Testis (tissue), 2 donors: ENCODE measurements at regions not wholly inside any gene's neighbourhood (a gene's known extent, or its start where the extent isn't known, plus 50 kb on each side); places are given as distances from the start of the nearest gene placed in this dataset.

Experiments
- DNase-seq: peaks from one replicate; pipeline ENCODE4 v3.0.0-alpha.2; 2019
- H3K27ac ChIP-seq, 2 donors: fragments of 200-600 bp; sonication (generic); one replicate each; pipeline ENCODE4 v1.5.1; 2019
- H3K27me3 ChIP-seq: fragments of 200-600 bp; sonication (generic); one replicate; pipeline ENCODE4 v1.5.1; 2019
- H3K36me3 ChIP-seq: fragments of 200-600 bp; sonication (generic); one replicate; pipeline ENCODE4 v1.5.1; 2017; ENCODE audit warnings: low read depth; ENCODE audit errors: missing control alignments
- H3K4me1 ChIP-seq: fragments of 200-600 bp; sonication (generic); one replicate; pipeline ENCODE4 v1.5.1; 2019
- H3K4me3 ChIP-seq, 2 donors: fragments of 200-600 bp; sonication (generic); one replicate each; pipeline ENCODE4 v1.5.1; 2017 to 2019
- H3K9me3 ChIP-seq: fragments of 200-600 bp; sonication (generic); one replicate; pipeline ENCODE4 v1.5.1; 2017
- POLR2A ChIP-seq: fragments of 450-650 bp; IDR thresholded peaks from one replicate; pipeline ENCODE4 v1.6.1; 2017; ENCODE audit warnings: antibody characterized with exemption, mild to moderate bottlenecking, moderate library complexity
- WGBS, 2 donors: methylation state at CpG; one replicate each; pipeline ENCODE4 v1.1.5; 2018; 5-methylcytosine and 5-hydroxymethylcytosine counted together
- intact Hi-C: fragments of 100-400 bp; cut with DNase I; formaldehyde crosslinking; loops from one replicate; pipeline ENCODE4 v1.15.1; 2023; ENCODE audit warnings: low total_unique reads
- TF ChIP-seq, protein P1 (sequence below), 3 experiments: fragments of 450-650 bp in 2 of 3; fragments of 200-600 bp in 1 of 3; sonication (generic) in 1 of 3; IDR thresholded peaks; one replicate each; pipeline ENCODE4 v1.5.1; 2016 to 2019; ENCODE audit warnings: antibody characterized with exemption in 3 of 3, mild to moderate bottlenecking in 2 of 3, moderate library complexity in 1 of 3

DNA sequence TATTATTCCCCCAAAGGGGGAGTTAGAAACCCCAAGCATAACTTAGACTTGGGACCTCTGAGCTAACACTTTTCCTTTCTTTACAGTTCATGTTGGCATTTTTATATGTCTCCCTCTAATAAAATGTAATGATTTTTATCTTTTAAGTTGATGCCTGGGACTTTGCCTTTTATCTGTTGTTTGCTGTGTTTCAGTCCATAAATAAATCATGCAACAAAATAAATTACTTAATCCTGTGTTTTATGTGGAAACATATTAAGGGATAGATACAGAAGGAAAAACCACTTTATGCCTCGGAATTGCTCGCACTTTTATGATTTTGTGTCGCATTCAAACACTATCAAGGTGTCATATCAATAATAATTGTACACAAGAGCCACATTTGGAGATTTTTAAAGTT, 93.7 kb upstream of the TBC1D5 start:
- H3K4me1 ChIP-seq = no peaks in the 10 kb centered on the region
- H3K4me3 ChIP-seq = no peak overlapping the region
- TF ChIP-seq POLR2A = no peak
- TF ChIP-seq, protein P1, sequence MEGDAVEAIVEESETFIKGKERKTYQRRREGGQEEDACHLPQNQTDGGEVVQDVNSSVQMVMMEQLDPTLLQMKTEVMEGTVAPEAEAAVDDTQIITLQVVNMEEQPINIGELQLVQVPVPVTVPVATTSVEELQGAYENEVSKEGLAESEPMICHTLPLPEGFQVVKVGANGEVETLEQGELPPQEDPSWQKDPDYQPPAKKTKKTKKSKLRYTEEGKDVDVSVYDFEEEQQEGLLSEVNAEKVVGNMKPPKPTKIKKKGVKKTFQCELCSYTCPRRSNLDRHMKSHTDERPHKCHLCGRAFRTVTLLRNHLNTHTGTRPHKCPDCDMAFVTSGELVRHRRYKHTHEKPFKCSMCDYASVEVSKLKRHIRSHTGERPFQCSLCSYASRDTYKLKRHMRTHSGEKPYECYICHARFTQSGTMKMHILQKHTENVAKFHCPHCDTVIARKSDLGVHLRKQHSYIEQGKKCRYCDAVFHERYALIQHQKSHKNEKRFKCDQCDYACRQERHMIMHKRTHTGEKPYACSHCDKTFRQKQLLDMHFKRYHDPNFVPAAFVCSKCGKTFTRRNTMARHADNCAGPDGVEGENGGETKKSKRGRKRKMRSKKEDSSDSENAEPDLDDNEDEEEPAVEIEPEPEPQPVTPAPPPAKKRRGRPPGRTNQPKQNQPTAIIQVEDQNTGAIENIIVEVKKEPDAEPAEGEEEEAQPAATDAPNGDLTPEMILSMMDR (IDR thresholded peaks at IDR 0.05) = no peak
- no peak overlapping the region for H3K27ac ChIP-seq
- intact Hi-C loops = no loop called here
- H3K36me3 ChIP-seq = no peaks in the 10 kb centered on the region
- 85 to 86% methylated on average over 3 of the region's 3 CpGs for WGBS, 2 donors
- H3K27me3 ChIP-seq = no peaks in the 10 kb centered on the region
- H3K9me3 ChIP-seq = no peaks in the 10 kb centered on the region
- no peak for DNase-seq

GRCh38 chr3:17833786-17834559, 91.5 kb upstream of the TBC1D5 start:
- Histone ChIP-seq H3K4me1 (no peaks in the 10 kb centered on the region), H3K9me3 (no peaks in the 10 kb centered on the region), H3K36me3 (no peaks in the 10 kb centered on the region), H3K4me3 (no peak overlapping the region), H3K27ac (no peak overlapping the region), H3K27me3 (no peaks in the 10 kb centered on the region)
- TF ChIP-seq, protein P1 (IDR thresholded peaks at IDR 0.05) = no peak
- no peak for TF ChIP-seq POLR2A
- 93 to 98% methylated on average over 5 of the region's 5 CpGs for WGBS, 2 donors
- no peak for DNase-seq
- intact Hi-C loops = no loop called here

- intact Hi-C loops = no loop called here
- TF ChIP-seq, protein P1 (IDR thresholded peaks at IDR 0.05) = no peak
- TF ChIP-seq POLR2A = no peak
- no peaks in the 10 kb centered on the region for H3K9me3 ChIP-seq
- DNase-seq = no peak
- 89% methylated on average over 2 of the region's 2 CpGs for WGBS, 2 donors
- no peak overlapping the region for H3K27ac ChIP-seq
- no peaks in the 10 kb centered on the region for H3K36me3 ChIP-seq
- H3K27me3 ChIP-seq = no peaks in the 10 kb centered on the region
- H3K4me3 ChIP-seq = no peak overlapping the region
- H3K4me1 ChIP-seq = no peaks in the 10 kb centered on the region
Observed at GRCh38 chr3:17832016-17832415, 89.6 kb upstream of the TBC1D5 start.

DNA sequence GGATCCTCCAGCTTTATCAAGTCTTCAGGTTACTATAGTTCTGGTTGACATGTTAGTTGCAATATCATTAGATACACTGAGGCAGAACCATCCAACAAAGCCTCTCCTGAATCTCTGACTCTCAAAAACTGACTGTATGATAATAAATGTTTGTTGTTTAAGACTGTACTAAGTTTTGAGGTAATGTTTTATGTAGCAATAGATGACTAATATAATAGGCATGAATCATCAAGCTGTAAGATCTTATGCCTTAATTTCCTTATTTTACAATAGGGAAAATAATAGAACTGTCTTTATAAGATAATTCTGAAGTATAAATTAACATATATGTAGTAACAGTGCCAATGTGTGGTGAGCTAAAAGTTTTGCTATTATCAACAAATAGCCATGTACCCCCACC, 88.9 kb upstream of the TBC1D5 start:
- DNase-seq = no peak
- Histone ChIP-seq H3K27ac (no peak overlapping the region), H3K27me3 (no peaks in the 10 kb centered on the region), H3K9me3 (no peaks in the 10 kb centered on the region), H3K4me1 (no peaks in the 10 kb centered on the region), H3K4me3 (no peak overlapping the region), H3K36me3 (no peaks in the 10 kb centered on the region)
- TF ChIP-seq, protein P1 (IDR thresholded peaks at IDR 0.05) = no peak
- no peak for TF ChIP-seq POLR2A
- intact Hi-C loops = no loop called here

GRCh38 chr3:17830788-17831187, 88.4 kb upstream of the TBC1D5 start:
- Histone ChIP-seq H3K27ac (no peak overlapping the region), H3K4me3 (no peak overlapping the region), H3K36me3 (no peaks in the 10 kb centered on the region), H3K27me3 (no peaks in the 10 kb centered on the region), H3K4me1 (no peaks in the 10 kb centered on the region), H3K9me3 (no peaks in the 10 kb centered on the region)
- DNase-seq = no peak
- intact Hi-C loops = no loop called here
- 81 to 98% methylated on average over 1 of the region's 1 CpG for WGBS, 2 donors
- no peak for TF ChIP-seq POLR2A
- TF ChIP-seq, protein P1 (IDR thresholded peaks at IDR 0.05) = no peak
